CD4-positive, alpha-beta T cell (primary cell): ENCODE measurements at regions not wholly inside any gene's neighbourhood (a gene's known extent, or its start where the extent isn't known, plus 50 kb on each side); places are given as distances from the start of the nearest gene placed in this dataset.

Source experiments
- ATAC-seq: fragments of 200-7000 bp; cut with Tn5 transposase; one replicate; pipeline ENCODE4 v1.10.0; 2022; ENCODE audit warnings: mild to moderate bottlenecking; ENCODE audit not compliant: poor library complexity
- CTCF ChIA-PET: fragments of 350-600 bp; sonication (Branson Sonifier 250); formaldehyde crosslinking; loops from one replicate; lab custom pipeline; 2021; ENCODE audit warnings: antibody characterized with exemption, inconsistent platforms; lab: Charles Lee
- POLR2A ChIA-PET: fragments of 350-600 bp; sonication (Branson Sonifier 250); formaldehyde crosslinking; loops from one replicate; lab custom pipeline; 2021; ENCODE audit warnings: antibody characterized with exemption, inconsistent platforms; lab: Charles Lee
- DNase-seq, 14 experiments: peaks; one replicate each; pipeline ENCODE4 v3.0.0-alpha.2; 2013 to 2020; ENCODE audit warnings: mixed read lengths in 2 of 14
- H3K27ac ChIP-seq, 2 donors: one replicate each; pipeline versions ENCODE4 v1.5.1 to v1.7.0; 2013; ENCODE audit warnings: low read length in 2 of 2, low read depth in 1 of 2, mild to moderate bottlenecking in 1 of 2
- H3K27me3 ChIP-seq, 2 experiments: 1 replicate in 1 of 2; 2 replicates in 1 of 2; pipeline versions ENCODE4 v1.6.1 to v1.7.0; 2013; ENCODE audit warnings: low read length in 2 of 2, control low read depth in 1 of 2, mild to moderate bottlenecking in 1 of 2, moderate library complexity in 1 of 2; ENCODE audit not compliant: insufficient read depth in 2 of 2, control insufficient read depth in 1 of 2
- H3K36me3 ChIP-seq: one replicate; pipeline ENCODE4 v1.6.1; 2013; ENCODE audit warnings: low read length, control low read depth; ENCODE audit not compliant: insufficient read depth
- H3K4me1 ChIP-seq: one replicate; pipeline ENCODE4 v1.6.1; 2013; ENCODE audit warnings: low read length, control low read depth; ENCODE audit not compliant: insufficient read depth
- H3K4me3 ChIP-seq: one replicate; pipeline ENCODE4 v1.5.1; 2013; ENCODE audit warnings: mild to moderate bottlenecking, low read length, moderate library complexity
- H3K9me3 ChIP-seq, 2 experiments: 1 replicate in 1 of 2; 2 replicates in 1 of 2; pipeline versions ENCODE4 v1.6.1 to v1.7.0; 2013; ENCODE audit warnings: low read length in 2 of 2, mild to moderate bottlenecking in 2 of 2, control low read depth in 1 of 2, moderate library complexity in 1 of 2; ENCODE audit not compliant: control insufficient read depth in 1 of 2, insufficient read depth in 1 of 2
- H3K27ac Mint-ChIP-seq: one replicate; pipeline ENCODE4 v1.8.0; 2020; ENCODE audit warnings: mixed read lengths
- H3K27me3 Mint-ChIP-seq: one replicate; pipeline ENCODE4 v1.8.0; 2021; ENCODE audit warnings: mixed read lengths
- H3K36me3 Mint-ChIP-seq: one replicate; pipeline ENCODE4 v1.8.0; 2021; ENCODE audit warnings: low read depth, mixed read lengths
- H3K4me1 Mint-ChIP-seq: one replicate; pipeline ENCODE4 v1.8.0; 2021; ENCODE audit warnings: low read depth, mixed read lengths
- H3K4me3 Mint-ChIP-seq: one replicate; pipeline ENCODE4 v1.8.0; 2020; ENCODE audit warnings: mild to moderate bottlenecking, mixed read lengths
- H3K9me3 Mint-ChIP-seq: one replicate; pipeline ENCODE4 v1.8.0; 2020; ENCODE audit warnings: mixed read lengths
- CTCF ChIP-seq: fragments of 200-600 bp; IDR thresholded peaks from one replicate; pipeline ENCODE4 v1.8.0; 2022; ENCODE audit warnings: antibody characterized with exemption, mild to moderate bottlenecking
- intact Hi-C, 2 experiments: fragments of 100-400 bp; cut with DNase I in 1 of 2; cut with micrococcal nuclease in 1 of 2; formaldehyde crosslinking; loops; one replicate each; pipeline versions ENCODE4 v1.15.1 to v1.9.0; 2023 to 2025; cut with DNase I, micrococcal nuclease

GRCh38 chr13:111020021-111020420 is 95.1 kb upstream of the ARHGEF7 start:
- Histone ChIP-seq H3K27me3 (peaks cover 0 to 4% of the 10 kb centered on the region in 2 experiments), H3K4me3 (no peak overlapping the region), H3K27ac (no peak overlapping the region), H3K36me3 (no peaks in the 10 kb centered on the region), H3K9me3 (peaks cover 15 to 17% of the 10 kb centered on the region in 2 experiments), H3K4me1 (no peaks in the 10 kb centered on the region)
- H3K4me1 Mint-ChIP-seq: no peaks in the 10 kb centered on the region
- peaks cover 35% of the 10 kb centered on the region for H3K27me3 Mint-ChIP-seq
- intact Hi-C loops: no loop called here
- DNase-seq (no peak), ATAC-seq (no peak)
- ChIA-PET CTCF (no interaction called here), POLR2A (no interaction called here)
- TF ChIP-seq CTCF: no peak
- no peak overlapping the region for H3K4me3 Mint-ChIP-seq
- peaks cover 3% of the 10 kb centered on the region for H3K9me3 Mint-ChIP-seq
- H3K36me3 Mint-ChIP-seq: no peaks in the 10 kb centered on the region
- H3K27ac Mint-ChIP-seq: no peak overlapping the region

GRCh38 chr13:111017755-111018459 is 97.2 kb upstream of the ARHGEF7 start:
- no peaks in the 10 kb centered on the region for H3K4me1 Mint-ChIP-seq
- Histone ChIP-seq H3K27me3 (peaks cover 0 to under 1% of the 10 kb centered on the region in 2 experiments), H3K27ac (no peak overlapping the region), H3K4me1 (no peaks in the 10 kb centered on the region), H3K4me3 (no peak overlapping the region), H3K9me3 (peaks cover 15 to 17% of the 10 kb centered on the region in 2 experiments), H3K36me3 (no peaks in the 10 kb centered on the region)
- CTCF ChIA-PET: no interaction called here
- peaks cover 3% of the 10 kb centered on the region for H3K9me3 Mint-ChIP-seq
- intact Hi-C loops: no loop called here
- H3K27ac Mint-ChIP-seq: no peak overlapping the region
- DNase-seq: no peak
- no peak overlapping the region for H3K4me3 Mint-ChIP-seq
- peaks cover 22% of the 10 kb centered on the region for H3K27me3 Mint-ChIP-seq
- no peak for ATAC-seq
- POLR2A ChIA-PET: no interaction called here
- H3K36me3 Mint-ChIP-seq: no peaks in the 10 kb centered on the region
- no peak for TF ChIP-seq CTCF

- no peak for DNase-seq
- Histone ChIP-seq H3K36me3 (no peaks in the 10 kb centered on the region), H3K27ac (no peak overlapping the region), H3K4me1 (no peaks in the 10 kb centered on the region), H3K9me3 (peaks cover 0 to 3% of the 10 kb centered on the region in 2 experiments), H3K27me3 (no peaks in the 10 kb centered on the region), H3K4me3 (no peak overlapping the region)
- ChIA-PET CTCF (no interaction called here), POLR2A (no interaction called here)
- Mint-ChIP-seq H3K4me3 (no peak overlapping the region), H3K27me3 (peaks cover 33% of the 10 kb centered on the region), H3K36me3 (no peaks in the 10 kb centered on the region), H3K27ac (no peak overlapping the region), H3K9me3 (no peaks in the 10 kb centered on the region), H3K4me1 (no peaks in the 10 kb centered on the region)
- intact Hi-C loops: no loop called here
- ATAC-seq: no peak
- TF ChIP-seq CTCF: no peak
These were observed 98.3 kb upstream of the ANKRD10 start for GRCh38 chr13:111013196-111013595.
